H1 (cell line): ENCODE measurements at regions not wholly inside any gene's neighbourhood (a gene's known extent, or its start where the extent isn't known, plus 50 kb on each side); places are given as distances from the start of the nearest gene placed in this dataset.

Source experiments
- CTCF ChIA-PET: fragments of 300-600 bp; sonication (Branson Sonifier 250); formaldehyde crosslinking; loops from one replicate; lab custom pipeline; 2021; ENCODE audit not compliant: partially characterized antibody; lab: Charles Lee
- POLR2A ChIA-PET: fragments of 300-600 bp; sonication (Branson Sonifier 250); formaldehyde crosslinking; loops from one replicate; lab custom pipeline; 2021; ENCODE audit warnings: inconsistent platforms; ENCODE audit not compliant: partially characterized antibody; lab: Charles Lee
- DNase-seq, 2 experiments: peaks; one replicate each; pipeline versions ENCODE4 v3.0.0 to v3.0.0-alpha.2; 2010 to 2022; ENCODE audit warnings: low spot score in 2 of 2, low read depth in 1 of 2, mixed read lengths in 1 of 2
- FAIRE-seq: peaks from 2 replicates; lab custom pipeline; 2011; peaks lifted over from hg19 to GRCh38; lab: Jason Lieb, UNC
- H2AFZ ChIP-seq: 2 replicates; pipeline ENCODE4 v1.8.1; 2012; ENCODE audit warnings: low read length, inconsistent platforms
- H2AK5ac ChIP-seq: 2 replicates; pipeline ENCODE4 v1.6.1; 2013; ENCODE audit warnings: low read depth, low read length
- H2BK120ac ChIP-seq: replicated peaks from 2 replicates; pipeline ENCODE3; 2013; ENCODE audit warnings: low read depth, low read length, inconsistent platforms
- H2BK12ac ChIP-seq: 2 replicates; pipeline ENCODE4 v1.6.1; 2013; ENCODE audit warnings: low read depth, low read length
- H2BK15ac ChIP-seq: 2 replicates; pipeline ENCODE4 v1.6.1; 2013; ENCODE audit warnings: low read length
- H2BK20ac ChIP-seq: 2 replicates; pipeline ENCODE4 v1.6.1; 2013; ENCODE audit warnings: low read length
- H2BK5ac ChIP-seq: 2 replicates; pipeline ENCODE4 v1.6.1; 2013; ENCODE audit warnings: low read depth, low read length
- H3K14ac ChIP-seq: 2 replicates; pipeline ENCODE4 v1.6.1; 2013; ENCODE audit warnings: inconsistent platforms; ENCODE audit not compliant: insufficient read length
- H3K18ac ChIP-seq: 2 replicates; pipeline ENCODE4 v1.6.1; 2013; ENCODE audit warnings: low read length; ENCODE audit errors: extremely low read depth
- H3K23ac ChIP-seq: 2 replicates; pipeline ENCODE4 v1.6.1; 2013; ENCODE audit warnings: inconsistent platforms; ENCODE audit not compliant: insufficient read length
- H3K23me2 ChIP-seq: 2 replicates; pipeline ENCODE4 v1.6.1; 2013; ENCODE audit warnings: low read depth, low read length
- H3K27ac ChIP-seq: 2 replicates; pipeline ENCODE4 v1.6.1; 2011; ENCODE audit warnings: low read depth, low read length, inconsistent platforms
- H3K27me3 ChIP-seq, 4 experiments: replicated peaks in 1 of 4; 1 replicate in 1 of 4; 2 replicates in 3 of 4; pipeline versions ENCODE4 v1.6.1 to v1.8.1; 2011 to 2013; ENCODE audit warnings: low read length in 3 of 4, mild to moderate bottlenecking in 3 of 4, inconsistent platforms in 2 of 4, mixed read lengths in 2 of 4, moderate library complexity in 1 of 4; ENCODE audit not compliant: control insufficient read depth in 3 of 4, insufficient read depth in 3 of 4; ENCODE audit errors: extremely low read depth in 1 of 4
- H3K36me3 ChIP-seq, 4 experiments: 2 replicates each; pipeline versions ENCODE4 v1.6.1 to v1.8.1; 2011 to 2013; ENCODE audit warnings: mild to moderate bottlenecking in 4 of 4, low read length in 3 of 4, moderate library complexity in 2 of 4, control low read depth in 1 of 4, inconsistent platforms in 1 of 4; ENCODE audit not compliant: insufficient read depth in 4 of 4, control insufficient read depth in 2 of 4
- H3K4ac ChIP-seq: replicated peaks from 2 replicates; pipeline ENCODE3; 2013; ENCODE audit warnings: low read length, low read depth, mixed read lengths, inconsistent platforms; ENCODE audit not compliant: insufficient read length
- H3K4me1 ChIP-seq, 4 experiments: replicated peaks in 1 of 4; 1 replicate in 1 of 4; 2 replicates in 3 of 4; pipeline versions ENCODE4 v1.6.1 to v1.8.1; 2011 to 2013; ENCODE audit warnings: low read length in 3 of 4, inconsistent platforms in 2 of 4, mixed read lengths in 1 of 4; ENCODE audit not compliant: insufficient read depth in 4 of 4, control insufficient read depth in 3 of 4
- H3K4me2 ChIP-seq, 2 experiments: 2 replicates each; pipeline versions ENCODE4 v1.6.1 to v1.8.1; 2011 to 2013; ENCODE audit warnings: low read depth in 2 of 2, low read length in 2 of 2, control low read depth in 1 of 2, inconsistent platforms in 1 of 2, mild to moderate bottlenecking in 1 of 2; ENCODE audit not compliant: insufficient read depth in 1 of 2
- H3K4me3 ChIP-seq, 4 experiments: fragments of 200-600, 300-600 bp in 1 of 4; sonication (generic), shearing (Covaris generic), sonication (Bioruptor Twin) in 1 of 4; 2 replicates each; pipeline versions ENCODE4 v1.5.1 to v1.8.1; 2011 to 2016; ENCODE audit warnings: low read length in 4 of 4, low read depth in 3 of 4, control low read depth in 2 of 4, inconsistent platforms in 2 of 4, mild to moderate bottlenecking in 2 of 4, mixed read lengths in 1 of 4, moderate library complexity in 1 of 4; ENCODE audit not compliant: insufficient read depth in 2 of 4; ENCODE audit errors: extremely low read depth in 1 of 4
- H3K56ac ChIP-seq: replicated peaks from 2 replicates; pipeline ENCODE3; 2013; ENCODE audit warnings: low read depth, mild to moderate bottlenecking, mixed read lengths, low read length, inconsistent platforms; ENCODE audit not compliant: insufficient read length
- H3K79me1 ChIP-seq: 2 replicates; pipeline ENCODE4 v1.6.1; 2013; ENCODE audit warnings: low read depth, low read length, control low read depth
- H3K79me2 ChIP-seq, 2 experiments: 2 replicates each; pipeline versions ENCODE4 v1.6.1 to v1.8.1; 2012 to 2013; ENCODE audit warnings: low read length in 2 of 2, mild to moderate bottlenecking in 2 of 2, inconsistent platforms in 1 of 2; ENCODE audit not compliant: insufficient read depth in 2 of 2, control insufficient read depth in 1 of 2
- H3K9ac ChIP-seq, 4 experiments: replicated peaks in 1 of 4; 1 replicate in 1 of 4; 2 replicates in 3 of 4; pipeline versions ENCODE4 v1.6.1 to v1.8.1; 2011 to 2013; ENCODE audit warnings: low read depth in 3 of 4, low read length in 3 of 4, control low read depth in 2 of 4, mild to moderate bottlenecking in 2 of 4, moderate library complexity in 2 of 4, inconsistent platforms in 1 of 4; ENCODE audit errors: extremely low read depth in 1 of 4
- H3K9me3 ChIP-seq, 2 experiments: 2 replicates each; pipeline versions ENCODE4 v1.6.1 to v1.8.1; 2012 to 2013; ENCODE audit warnings: mild to moderate bottlenecking in 2 of 2, moderate library complexity in 2 of 2, control low read depth in 1 of 2, inconsistent platforms in 1 of 2, low read depth in 1 of 2, low read length in 1 of 2, mixed read lengths in 1 of 2; ENCODE audit not compliant: insufficient read depth in 2 of 2
- H4K20me1 ChIP-seq, 2 experiments: replicated peaks in 1 of 2; 2 replicates each; pipeline versions ENCODE3 to v1.8.1; 2011 to 2013; ENCODE audit warnings: inconsistent platforms in 2 of 2, low read length in 2 of 2, mild to moderate bottlenecking in 1 of 2; ENCODE audit not compliant: insufficient read depth in 2 of 2, control insufficient read depth in 1 of 2
- H4K5ac ChIP-seq: 2 replicates; pipeline ENCODE4 v1.6.1; 2013; ENCODE audit warnings: low read length, low read depth, mixed read lengths, inconsistent platforms; ENCODE audit not compliant: insufficient read length
- H4K8ac ChIP-seq: 2 replicates; pipeline ENCODE4 v1.8.0; 2013; ENCODE audit warnings: mild to moderate bottlenecking, moderate library complexity, low read length, inconsistent platforms; ENCODE audit not compliant: insufficient read depth; ENCODE audit errors: extremely low read depth
- H4K91ac ChIP-seq: replicated peaks from 2 replicates; pipeline ENCODE3; 2013; ENCODE audit warnings: low read length, mixed read lengths, inconsistent platforms; ENCODE audit not compliant: insufficient read length
- EZH2 ChIP-seq: fragments of 200-600 bp; sonication (generic); IDR thresholded peaks from 2 replicates; pipeline ENCODE4 v1.7.1; 2012; ENCODE audit warnings: low read depth, mild to moderate bottlenecking, moderate library complexity, low read length, inconsistent platforms; ENCODE audit not compliant: severe bottlenecking
- SP4 ChIP-seq: IDR thresholded peaks from 2 replicates; pipeline ENCODE4 v1.6.1; 2012; ENCODE audit warnings: low read length, inconsistent platforms
- WGBS, 2 experiments: shearing (Covaris generic) in 1 of 2; methylation state at CpG; one replicate each; pipeline versions ENCODE4 v1.1.6 to v1.1.7; 2013 to 2015; ENCODE audit warnings: low lambda C conversion rate in 2 of 2, mixed read lengths in 2 of 2, inconsistent platforms in 1 of 2, low coverage in 1 of 2, missing lambda C conversion rate in 1 of 2; ENCODE audit not compliant: insufficient replicate concordance in 2 of 2, insufficient coverage in 1 of 2, insufficient read length in 1 of 2; ENCODE audit errors: extremely low coverage in 1 of 2, missing lambda C conversion rate in 1 of 2; 5-methylcytosine and 5-hydroxymethylcytosine counted together

GRCh38 chr6:6870921-6871320, 236.8 kb upstream of the RREB1 start:
- H3K79me1 ChIP-seq, result no peaks in the 10 kb centered on the region
- DNase-seq (no peak), FAIRE-seq (no peak)
- no peak overlapping the region for H2BK20ac ChIP-seq
- H3K4me1 ChIP-seq, result no peaks in the 10 kb centered on the region
- H2AFZ ChIP-seq, result no peak overlapping the region
- H3K79me2 ChIP-seq, result no peaks in the 10 kb centered on the region
- WGBS, 2 experiments, result 95% methylated on average over 5 of the region's 5 CpGs; no CpG with 5 or more reads in 1 of the 2 experiments
- no peak overlapping the region for H3K4ac ChIP-seq
- H3K23me2 ChIP-seq, result no peaks in the 10 kb centered on the region
- H3K14ac ChIP-seq, result no peak overlapping the region
- H4K20me1 ChIP-seq, result no peaks in the 10 kb centered on the region
- H2BK12ac ChIP-seq, result no peak overlapping the region
- H2AK5ac ChIP-seq, result no peak overlapping the region
- no peak overlapping the region for H3K18ac ChIP-seq
- no peak overlapping the region for H2BK120ac ChIP-seq
- no peak overlapping the region for H2BK15ac ChIP-seq
- H3K27ac ChIP-seq, result no peak overlapping the region
- no peak overlapping the region for H3K9ac ChIP-seq
- H3K27me3 ChIP-seq, result no peaks in the 10 kb centered on the region
- H4K8ac ChIP-seq, result no peak overlapping the region
- POLR2A ChIA-PET, result interaction anchor here (0.6 kb wide), 1 partner anchor 168 kb away, joined by 3 read pairs; no protein-coding TSS in a partner anchor
- no peak overlapping the region for H3K56ac ChIP-seq
- no peak overlapping the region for H4K91ac ChIP-seq
- no peak overlapping the region for H2BK5ac ChIP-seq
- no peak overlapping the region for H3K23ac ChIP-seq
- H3K4me3 ChIP-seq, result no peak overlapping the region
- H4K5ac ChIP-seq, result no peak overlapping the region
- no peaks in the 10 kb centered on the region for H3K9me3 ChIP-seq
- CTCF ChIA-PET, result interaction anchor here (0.6 to 0.7 kb wide), 2 partner anchors 307 to 1765 kb away, joined by 3 read pairs; no protein-coding TSS in a partner anchor
- no peak overlapping the region for H3K4me2 ChIP-seq
- H3K36me3 ChIP-seq, result no peaks in the 10 kb centered on the region
- TF ChIP-seq EZH2, result no peak
- no peak for TF ChIP-seq SP4
